ENCODE measurements at regions not wholly inside any gene's neighbourhood (a gene's known extent, or its start where the extent isn't known, plus 50 kb on each side); places are given as distances from the start of the nearest gene placed in this dataset.

- Histone ChIP-seq H3K9me3 (replicated peaks; ENCODE audit: control insufficient read depth, insufficient read depth, low read length) (no peaks in the 10 kb centered on the region), H3K4me2 (ENCODE audit: insufficient read depth, low read length) (no peak overlapping the region), H3K36me3 (ENCODE audit: control insufficient read depth in 2 of 2, extremely low read depth in 1 of 2, insufficient read depth in 2 of 2, low read length in 2 of 2) (no peaks in the 10 kb centered on the region), H3K27me3 (ENCODE audit: control insufficient read depth in 2 of 2, insufficient read depth in 2 of 2, low read length in 2 of 2) (no peaks in the 10 kb centered on the region), H3K9ac (replicated peaks; ENCODE audit: extremely low read depth, insufficient read depth, low read length) (no peak overlapping the region), H2AFZ (ENCODE audit: low read depth, low read length) (no peak overlapping the region), H3K27ac (ENCODE audit: insufficient read depth, low read depth, low read length) (no peak overlapping the region), H3K79me2 (ENCODE audit: control insufficient read depth, insufficient read depth, low read length) (no peaks in the 10 kb centered on the region), H3K4me3 (replicated peaks in 1 of 3; ENCODE audit: insufficient read depth in 1 of 3, low read depth in 1 of 3, low read length in 3 of 3) (no peak overlapping the region), H3K9me1 (replicated peaks; ENCODE audit: control insufficient read depth, extremely low read depth, insufficient read depth, low read length) (no peaks in the 10 kb centered on the region), H4K20me1 (replicated peaks; ENCODE audit: control insufficient read depth, extremely low read depth, insufficient read depth, low read length) (no peaks in the 10 kb centered on the region), H3K4me1 (ENCODE audit: control insufficient read depth, extremely low read depth, insufficient read depth, low read length) (no peaks in the 10 kb centered on the region)
- dilution Hi-C loops (cut with MboI; ENCODE audit: extremely low pct_ligation_motif_present, low sequenced_read_pairs), result no loop called here
- POLR2A ChIA-PET, result no interaction called here
- TF ChIP-seq MYC (IDR thresholded peaks at IDR 0.05; ENCODE audit: low read depth, low read length), result no peak
- no TSS peak for BruUV-seq (replicated peaks)
- CTCF ChIA-PET, result no interaction called here
- intact Hi-C loops (cut with micrococcal nuclease), result no loop called here
- DNase-seq (ENCODE audit: low read depth, low spot score), result no peak
- no peak for FAIRE-seq
These were observed 946.8 kb upstream of the SOX9 start for GRCh38 chr17:71173991-71174390.

GRCh38 chr17:71176331-71176730 lies 944.5 kb upstream of the SOX9 start:
- no peak overlapping the region for H3K27ac ChIP-seq (ENCODE audit: insufficient read depth, low read depth, low read length)
- BruUV-seq (replicated peaks), result no TSS peak
- no peak for FAIRE-seq
- no peak overlapping the region for H3K4me2 ChIP-seq (ENCODE audit: insufficient read depth, low read length)
- ChIA-PET CTCF (no interaction called here), POLR2A (no interaction called here)
- H3K36me3 ChIP-seq (ENCODE audit: control insufficient read depth in 2 of 2, extremely low read depth in 1 of 2, insufficient read depth in 2 of 2, low read length in 2 of 2), result no peaks in the 10 kb centered on the region
- H3K9ac ChIP-seq (replicated peaks; ENCODE audit: extremely low read depth, insufficient read depth, low read length), result no peak overlapping the region
- no peaks in the 10 kb centered on the region for H3K79me2 ChIP-seq (ENCODE audit: control insufficient read depth, insufficient read depth, low read length)
- no peaks in the 10 kb centered on the region for H3K27me3 ChIP-seq (ENCODE audit: control insufficient read depth in 2 of 2, insufficient read depth in 2 of 2, low read length in 2 of 2)
- no peak overlapping the region for H3K4me3 ChIP-seq (replicated peaks in 1 of 3; ENCODE audit: insufficient read depth in 1 of 3, low read depth in 1 of 3, low read length in 3 of 3)
- peaks cover 2% of the 10 kb centered on the region for H3K9me3 ChIP-seq (replicated peaks; ENCODE audit: control insufficient read depth, insufficient read depth, low read length)
- intact Hi-C loops (cut with micrococcal nuclease), result no loop called here
- TF ChIP-seq CTCF (IDR thresholded peaks at IDR 0.05; ENCODE audit: extremely low read depth in 1 of 2, insufficient read depth in 1 of 2, low read depth in 1 of 2, low read length in 2 of 2), result no peak
- no peak for TF ChIP-seq JUN (IDR thresholded peaks at IDR 0.05; ENCODE audit: borderline replicate concordance, insufficient read depth, insufficient read length, low read depth)
- no peak for TF ChIP-seq POLR2AphosphoS5 (IDR thresholded peaks at IDR 0.05; ENCODE audit: insufficient read depth, low read depth, low read length)
- TF ChIP-seq FOS (IDR thresholded peaks at IDR 0.05; ENCODE audit: borderline replicate concordance, insufficient read depth, low read length), result no peak
- TF ChIP-seq GATA2 (IDR thresholded peaks at IDR 0.05; ENCODE audit: insufficient read depth, insufficient read length, low read depth, low read length), result no peak
- TF ChIP-seq MYC (IDR thresholded peaks at IDR 0.05; ENCODE audit: low read depth, low read length), result no peak
- TF ChIP-seq MAX (IDR thresholded peaks at IDR 0.05; ENCODE audit: insufficient read depth, insufficient read length), result no peak
- TF ChIP-seq EZH2 (IDR thresholded peaks at IDR 0.05; ENCODE audit: borderline replicate concordance, low read depth, low read length, severe bottlenecking), result no peak
- TF ChIP-seq POLR2A (IDR thresholded peaks at IDR 0.05; ENCODE audit: low read depth, low read length), result no peak
- no peak overlapping the region for H2AFZ ChIP-seq (ENCODE audit: low read depth, low read length)
- no peaks in the 10 kb centered on the region for H3K9me1 ChIP-seq (replicated peaks; ENCODE audit: control insufficient read depth, extremely low read depth, insufficient read depth, low read length)
- H4K20me1 ChIP-seq (replicated peaks; ENCODE audit: control insufficient read depth, extremely low read depth, insufficient read depth, low read length), result no peaks in the 10 kb centered on the region
- H3K4me1 ChIP-seq (ENCODE audit: control insufficient read depth, extremely low read depth, insufficient read depth, low read length), result no peaks in the 10 kb centered on the region
- no peak for DNase-seq (ENCODE audit: low read depth, low spot score)
- dilution Hi-C loops (cut with MboI; ENCODE audit: extremely low pct_ligation_motif_present, low sequenced_read_pairs), result no loop called here

Data from endothelial cell of umbilical vein (primary cell).